Thyroid gland (tissue), 4 donors: ENCODE measurements at regions not wholly inside any gene's neighbourhood (a gene's known extent, or its start where the extent isn't known, plus 50 kb on each side); places are given as distances from the start of the nearest gene placed in this dataset.

Experiments
- POLR2A ChIP-seq, 2 donors: fragments of 450-650 bp; IDR thresholded peaks; one replicate each; pipeline ENCODE4 v1.6.1; 2017; ENCODE audit warnings: antibody characterized with exemption in 2 of 2, mild to moderate bottlenecking in 2 of 2, moderate library complexity in 1 of 2
- TF ChIP-seq, protein P1 (sequence below), 6 experiments: fragments of 200-600 bp in 3 of 6; fragments of 450-650 bp in 3 of 6; sonication (generic) in 3 of 6; IDR thresholded peaks; one replicate each; pipeline ENCODE4 v1.5.1; 2016 to 2019; ENCODE audit warnings: antibody characterized with exemption in 6 of 6, mild to moderate bottlenecking in 2 of 6, inconsistent platforms in 1 of 6, moderate library complexity in 1 of 6

DNA sequence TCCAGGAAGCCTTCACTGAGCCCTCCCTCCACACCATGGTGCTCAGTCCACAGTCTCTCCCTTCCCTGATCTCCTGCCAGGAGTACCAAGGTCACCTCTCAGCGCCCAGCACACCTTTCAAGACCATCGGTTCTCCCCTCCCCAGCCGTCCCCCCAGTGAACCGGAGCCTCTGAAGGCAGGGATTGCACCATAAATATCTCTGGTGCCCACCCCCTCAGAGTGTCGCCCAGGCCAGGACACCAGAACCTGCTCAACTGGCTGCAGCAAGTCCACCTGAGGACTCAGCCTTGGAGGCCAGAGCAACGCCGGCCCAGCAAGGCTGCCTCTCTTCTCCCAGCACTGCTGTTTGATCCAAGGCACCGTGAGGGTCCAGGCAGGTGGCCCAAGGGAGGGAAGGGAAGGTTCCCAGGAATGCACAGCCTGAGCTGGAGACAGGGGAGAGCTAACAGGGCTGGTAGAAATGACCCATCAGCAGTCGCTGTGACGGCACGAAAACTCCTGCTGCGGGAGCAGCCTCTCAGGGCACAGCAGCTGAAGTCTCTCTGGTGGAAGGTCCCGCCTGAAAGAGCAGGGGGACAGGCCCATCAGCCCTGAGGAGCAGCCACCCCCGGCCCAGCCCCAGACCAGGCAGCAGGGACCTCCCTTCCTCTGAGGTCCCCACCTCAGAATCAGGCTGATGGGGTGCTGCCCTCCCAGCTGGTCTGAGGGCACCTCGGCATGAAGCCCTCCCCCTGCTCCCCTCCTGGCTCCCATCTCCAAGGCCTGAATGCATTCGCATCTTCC, 80.3 kb downstream of the BUD13 start:
- TF ChIP-seq, protein P1, sequence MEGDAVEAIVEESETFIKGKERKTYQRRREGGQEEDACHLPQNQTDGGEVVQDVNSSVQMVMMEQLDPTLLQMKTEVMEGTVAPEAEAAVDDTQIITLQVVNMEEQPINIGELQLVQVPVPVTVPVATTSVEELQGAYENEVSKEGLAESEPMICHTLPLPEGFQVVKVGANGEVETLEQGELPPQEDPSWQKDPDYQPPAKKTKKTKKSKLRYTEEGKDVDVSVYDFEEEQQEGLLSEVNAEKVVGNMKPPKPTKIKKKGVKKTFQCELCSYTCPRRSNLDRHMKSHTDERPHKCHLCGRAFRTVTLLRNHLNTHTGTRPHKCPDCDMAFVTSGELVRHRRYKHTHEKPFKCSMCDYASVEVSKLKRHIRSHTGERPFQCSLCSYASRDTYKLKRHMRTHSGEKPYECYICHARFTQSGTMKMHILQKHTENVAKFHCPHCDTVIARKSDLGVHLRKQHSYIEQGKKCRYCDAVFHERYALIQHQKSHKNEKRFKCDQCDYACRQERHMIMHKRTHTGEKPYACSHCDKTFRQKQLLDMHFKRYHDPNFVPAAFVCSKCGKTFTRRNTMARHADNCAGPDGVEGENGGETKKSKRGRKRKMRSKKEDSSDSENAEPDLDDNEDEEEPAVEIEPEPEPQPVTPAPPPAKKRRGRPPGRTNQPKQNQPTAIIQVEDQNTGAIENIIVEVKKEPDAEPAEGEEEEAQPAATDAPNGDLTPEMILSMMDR (IDR thresholded peaks at IDR 0.05) = no peak
- TF ChIP-seq POLR2A (IDR thresholded peaks at IDR 0.05) = no peak
